ENCODE measurements at regions not wholly inside any gene's neighbourhood (a gene's known extent, or its start where the extent isn't known, plus 50 kb on each side); places are given as distances from the start of the nearest gene placed in this dataset.

DNA sequence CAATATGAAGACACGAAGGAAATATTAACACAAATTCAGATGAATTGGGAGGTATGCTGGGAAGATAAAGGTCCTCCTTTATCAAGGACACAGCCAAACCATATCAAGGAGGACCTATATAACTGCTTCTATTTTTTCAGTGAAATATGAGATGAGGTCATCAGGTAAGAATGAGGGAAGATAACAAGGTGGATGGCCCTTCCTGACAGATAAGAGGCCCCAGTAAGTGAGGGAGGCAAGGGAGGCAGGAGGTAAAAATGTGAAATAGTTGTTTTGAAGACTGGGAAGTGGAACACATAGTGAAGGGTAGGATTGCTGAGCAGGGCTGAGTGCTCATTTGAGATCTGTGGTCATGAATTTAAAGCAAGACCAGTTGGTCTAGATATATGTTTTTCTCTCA is 60.0 kb upstream of the FOXE1 start:
- TF ChIP-seq CTCF (IDR thresholded peaks at IDR 0.05; ENCODE audit: low read length): no peak
- no peak for TF ChIP-seq EZH2 (IDR thresholded peaks at IDR 0.05; ENCODE audit: borderline replicate concordance, low read length)
